ENCODE measurements at regions not wholly inside any gene's neighbourhood (a gene's known extent, or its start where the extent isn't known, plus 50 kb on each side); places are given as distances from the start of the nearest gene placed in this dataset.

- no peak overlapping the region for H3K4me3 ChIP-seq (ENCODE audit: low read depth, low read length)
- TF ChIP-seq CTCF (IDR thresholded peaks at IDR 0.05; ENCODE audit: borderline replicate concordance, insufficient read depth, low read depth, low read length): no peak
Measured at GRCh38 chr9:28628031-28628430, 1054.8 kb upstream of the C9orf72 start.

GRCh38 chr9:28648723-28649122 lies 1075.4 kb upstream of the C9orf72 start:
- no peak overlapping the region for H3K4me3 ChIP-seq (ENCODE audit: low read depth, low read length)
- no peak for TF ChIP-seq CTCF (IDR thresholded peaks at IDR 0.05; ENCODE audit: borderline replicate concordance, insufficient read depth, low read depth, low read length)

- H3K4me3 ChIP-seq (ENCODE audit: low read depth, low read length): no peak overlapping the region
- TF ChIP-seq CTCF (IDR thresholded peaks at IDR 0.05; ENCODE audit: borderline replicate concordance, insufficient read depth, low read depth, low read length): no peak
Measured at GRCh38 chr9:28650327-28650726, 1077.0 kb upstream of the C9orf72 start.

GRCh38 chr9:28651050-28651722 lies 1077.9 kb upstream of the C9orf72 start:
- no peak overlapping the region for H3K4me3 ChIP-seq (ENCODE audit: low read depth, low read length)
- no peak for TF ChIP-seq CTCF (IDR thresholded peaks at IDR 0.05; ENCODE audit: borderline replicate concordance, insufficient read depth, low read depth, low read length)

- no peak for TF ChIP-seq CTCF (IDR thresholded peaks at IDR 0.05; ENCODE audit: borderline replicate concordance, insufficient read depth, low read depth, low read length)
- no peak overlapping the region for H3K4me3 ChIP-seq (ENCODE audit: low read depth, low read length)
Measured at GRCh38 chr9:28653216-28653615, 1079.9 kb upstream of the C9orf72 start.

GRCh38 chr9:28656727-28657126 lies 1083.4 kb upstream of the C9orf72 start:
- TF ChIP-seq CTCF (IDR thresholded peaks at IDR 0.05; ENCODE audit: borderline replicate concordance, insufficient read depth, low read depth, low read length): no peak

GRCh38 chr9:28661853-28662252 lies 1088.6 kb upstream of the C9orf72 start:
- no peak for TF ChIP-seq CTCF (IDR thresholded peaks at IDR 0.05; ENCODE audit: borderline replicate concordance, insufficient read depth, low read depth, low read length)

More at GRCh38 chr9:28656727-28657126, 1083.4 kb upstream of the C9orf72 start:
- H3K4me3 ChIP-seq (ENCODE audit: low read depth, low read length): no peak overlapping the region

More at GRCh38 chr9:28661853-28662252, 1088.6 kb upstream of the C9orf72 start:
- H3K4me3 ChIP-seq (ENCODE audit: low read depth, low read length): no peak overlapping the region

All from GM12875 (cell line).